Retinal pigment epithelial cell (primary cell): ENCODE measurements at regions not wholly inside any gene's neighbourhood (a gene's known extent, or its start where the extent isn't known, plus 50 kb on each side); places are given as distances from the start of the nearest gene placed in this dataset.
"Not testable (repeated sequence)": the region's sequence is repeated elsewhere in the genome, so short reads cannot be mapped to it uniquely, and the experiment has no call there.

Source experiments
- DNase-seq: peaks from one replicate; pipeline ENCODE4 v3.0.0-alpha.2; 2010; ENCODE audit warnings: low read depth
- H3K4me3 ChIP-seq: 2 replicates; pipeline ENCODE4 v1.5.1; 2011; ENCODE audit warnings: mild to moderate bottlenecking, low read length, control low read depth, moderate library complexity
- CTCF ChIP-seq: conservative IDR thresholded peaks from 2 replicates; pipeline ENCODE4 v1.5.1; 2011; ENCODE audit warnings: low read depth, low read length, control low read depth, inconsistent platforms

DNA sequence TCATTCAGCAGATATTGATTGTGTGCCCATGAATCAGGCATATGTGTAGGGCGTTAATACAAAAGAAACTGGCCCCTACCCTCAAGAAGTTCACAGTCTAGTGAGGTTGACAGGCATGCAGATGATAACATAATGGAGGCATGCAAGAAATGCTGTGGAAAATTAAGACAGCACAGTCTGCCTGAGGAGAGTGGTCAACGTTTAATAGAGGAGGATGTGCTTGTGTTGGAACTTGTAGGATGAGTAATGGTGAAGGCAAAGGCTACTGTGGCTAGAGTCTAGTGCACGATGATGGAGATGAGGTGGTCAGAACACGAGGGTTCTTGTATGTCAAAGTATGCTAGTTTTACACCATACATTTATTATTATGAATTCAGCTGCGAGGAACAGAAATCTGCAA lies 295.7 kb downstream of the SOX2 start:
- DNase-seq, result no peak
- no peak for TF ChIP-seq CTCF
- no peak overlapping the region for H3K4me3 ChIP-seq

DNA sequence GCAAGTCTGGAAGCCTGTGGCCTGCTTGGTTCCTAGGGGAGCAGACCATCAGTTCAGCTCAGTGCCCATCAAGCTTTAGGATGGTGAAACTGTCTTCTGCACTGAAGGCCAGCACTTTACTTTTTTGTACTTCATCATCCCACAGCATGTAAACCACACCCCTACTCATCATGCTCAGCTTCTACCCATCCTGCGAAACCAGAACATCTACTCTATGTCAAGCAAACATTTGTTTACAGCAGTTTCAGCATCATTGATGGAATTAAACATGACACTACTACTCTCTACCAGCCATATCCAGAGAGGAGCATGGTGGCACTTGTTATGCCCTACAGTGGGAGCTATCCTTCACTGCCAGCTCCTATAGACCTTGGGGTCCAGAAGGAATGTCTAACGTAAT lies 306.6 kb downstream of the SOX2 start:
- no peak for TF ChIP-seq CTCF
- H3K4me3 ChIP-seq, result no peak overlapping the region
- no peak for DNase-seq

DNA sequence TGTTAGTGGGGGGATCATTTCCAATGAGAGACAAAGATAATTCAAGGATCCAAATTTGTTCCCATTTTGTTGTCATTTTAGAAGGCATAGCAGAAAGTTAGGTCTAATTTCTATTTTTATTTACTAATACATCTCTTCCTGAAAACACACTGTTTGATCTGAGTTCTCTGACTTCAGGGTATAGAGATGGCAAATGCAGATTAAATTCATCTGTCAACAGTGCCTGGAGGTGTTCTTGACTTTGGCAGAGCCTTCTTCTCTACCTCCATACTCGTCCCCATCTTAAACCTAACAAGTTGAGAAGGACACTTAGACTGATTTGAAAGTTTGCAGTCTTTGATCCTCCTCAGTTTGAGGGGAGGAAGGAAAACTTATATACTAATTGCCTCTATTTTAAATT lies 308.2 kb downstream of the SOX2 start:
- DNase-seq, result no peak
- TF ChIP-seq CTCF, result no peak
- H3K4me3 ChIP-seq, result no peak overlapping the region

DNA sequence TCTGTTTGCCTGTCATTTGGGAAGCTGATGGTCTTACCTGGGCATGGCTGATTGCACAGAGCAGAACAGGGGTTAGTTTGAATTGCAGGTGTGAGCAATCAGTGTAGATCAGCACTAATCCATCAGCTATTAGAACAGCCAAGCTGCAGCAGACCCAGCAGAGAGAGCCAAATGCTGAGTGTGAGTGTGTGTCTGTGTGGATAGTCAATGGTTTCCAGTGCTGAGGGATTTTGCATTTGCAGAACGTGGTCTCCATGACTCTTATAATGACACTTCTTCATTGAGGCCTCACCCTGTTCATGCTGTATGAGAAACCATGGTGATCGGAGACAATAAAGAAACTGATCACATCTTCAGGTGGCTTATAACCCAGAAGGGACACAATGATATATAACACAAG lies 312.1 kb downstream of the SOX2 start:
- no peak for TF ChIP-seq CTCF
- no peak overlapping the region for H3K4me3 ChIP-seq

GRCh38 chr3:182027366-182027765 lies 315.6 kb downstream of the SOX2 start:
- H3K4me3 ChIP-seq, result no peak overlapping the region
- DNase-seq, result peak; percentile 77

More for the DNA sequence above, 312.1 kb downstream of the SOX2 start:
- no peak for DNase-seq

GRCh38 chr3:182028081-182028480 lies 316.4 kb downstream of the SOX2 start:
- no peak for TF ChIP-seq CTCF
- H3K4me3 ChIP-seq, result no peak overlapping the region

More at GRCh38 chr3:182027366-182027765, 315.6 kb downstream of the SOX2 start:
- TF ChIP-seq CTCF, result no peak

GRCh38 chr3:182034231-182034630 lies 322.5 kb downstream of the SOX2 start:
- DNase-seq, H3K4me3 ChIP-seq: not testable (repeated sequence)

More at GRCh38 chr3:182028081-182028480, 316.4 kb downstream of the SOX2 start:
- no peak for DNase-seq

DNA sequence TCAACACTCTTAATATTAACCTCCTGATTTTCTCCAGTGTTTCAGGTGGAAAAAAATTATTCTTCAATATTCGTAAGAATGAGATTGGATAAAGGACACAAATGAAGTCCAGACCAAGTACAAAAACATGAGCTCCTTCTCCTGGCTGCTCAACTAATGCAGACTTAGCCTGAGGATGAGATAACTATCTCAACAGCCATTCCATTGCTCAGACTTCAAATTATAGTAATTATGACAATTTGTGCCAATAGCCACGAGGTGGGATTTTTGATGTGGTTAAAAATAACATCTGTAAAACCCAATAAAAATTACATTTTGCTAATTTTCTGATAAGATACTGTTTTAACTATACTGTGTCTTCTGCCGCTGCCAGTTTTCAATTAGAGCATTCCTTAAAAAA lies 323.6 kb downstream of the SOX2 start:
- TF ChIP-seq CTCF, result no peak
- no peak overlapping the region for H3K4me3 ChIP-seq
- DNase-seq, result no peak
